ENCODE measurements at regions not wholly inside any gene's neighbourhood (a gene's known extent, or its start where the extent isn't known, plus 50 kb on each side); places are given as distances from the start of the nearest gene placed in this dataset.

- TF ChIP-seq CTCF (IDR thresholded peaks at IDR 0.05): no peak
Measured at GRCh38 chr16:80033783-80034468, 433.4 kb upstream of the MAF start.

GRCh38 chr16:80029761-80030481, 429.4 kb upstream of the MAF start:
- no peak for ATAC-seq
- Histone ChIP-seq H3K36me3 (ENCODE audit: insufficient read depth in 1 of 2, low read depth in 1 of 2) (no peaks in the 10 kb centered on the region), H3K27ac (no peak overlapping the region), H3K4me1 (peaks cover 3% of the 10 kb centered on the region), H3K9me3 (no peaks in the 10 kb centered on the region), H3K27me3 (ENCODE audit: insufficient read depth in 3 of 3, low read length in 2 of 3) (peaks cover 0 to 2% (median 0%) of the 10 kb centered on the region in 3 donors), H3K4me3 (no peak overlapping the region)
- intact Hi-C loops (cut with DNase I): no loop called here
- no peak for DNase-seq
- 87 to 92% (median 88%) methylated on average over 8 of the region's 8 CpGs for WGBS, 3 donors
- no peak for TF ChIP-seq CTCF (IDR thresholded peaks at IDR 0.05)

More at GRCh38 chr16:80033783-80034468, 433.4 kb upstream of the MAF start:
- no peaks in the 10 kb centered on the region for H3K36me3 ChIP-seq (ENCODE audit: insufficient read depth in 1 of 2, low read depth in 1 of 2)
- no peaks in the 10 kb centered on the region for H3K4me1 ChIP-seq
- DNase-seq (no peak), ATAC-seq (no peak)
- intact Hi-C loops (cut with DNase I): no loop called here
- H3K27me3 ChIP-seq (ENCODE audit: insufficient read depth in 3 of 3, low read length in 2 of 3): peaks cover 0 to 2% (median 0%) of the 10 kb centered on the region in 3 donors
- no peak overlapping the region for H3K4me3 ChIP-seq
- WGBS, 3 donors: 91 to 95% (median 95%) methylated on average over 3 of the region's 3 CpGs
- no peaks in the 10 kb centered on the region for H3K9me3 ChIP-seq
- H3K27ac ChIP-seq: no peak overlapping the region

- 78 to 91% (median 82%) methylated on average over 2 of the region's 2 CpGs for WGBS, 3 donors
- H3K27ac ChIP-seq: no peak overlapping the region
- no peak for TF ChIP-seq CTCF (IDR thresholded peaks at IDR 0.05)
- ATAC-seq: no peak
- H3K4me1 ChIP-seq: peaks cover 3% of the 10 kb centered on the region
- peaks cover 0 to 2% (median 0%) of the 10 kb centered on the region in 3 donors for H3K27me3 ChIP-seq (ENCODE audit: insufficient read depth in 3 of 3, low read length in 2 of 3)
- no peak for DNase-seq
- no peak overlapping the region for H3K4me3 ChIP-seq
- intact Hi-C loops (cut with DNase I): no loop called here
- H3K36me3 ChIP-seq (ENCODE audit: insufficient read depth in 1 of 2, low read depth in 1 of 2): no peaks in the 10 kb centered on the region
- no peaks in the 10 kb centered on the region for H3K9me3 ChIP-seq
Measured at GRCh38 chr16:80029381-80029630, 428.8 kb upstream of the MAF start.

- H3K4me1 ChIP-seq: peaks cover 3% of the 10 kb centered on the region
- H3K27me3 ChIP-seq (ENCODE audit: insufficient read depth in 3 of 3, low read length in 2 of 3): peaks cover 0 to 2% (median 0%) of the 10 kb centered on the region in 3 donors
- DNase-seq (no peak), ATAC-seq (no peak)
- no peak for TF ChIP-seq CTCF (IDR thresholded peaks at IDR 0.05)
- no peak overlapping the region for H3K4me3 ChIP-seq
- H3K36me3 ChIP-seq (ENCODE audit: insufficient read depth in 1 of 2, low read depth in 1 of 2): no peaks in the 10 kb centered on the region
- intact Hi-C loops (cut with DNase I): no loop called here
- WGBS, 3 donors: 93 to 97% (median 93%) methylated on average over 5 of the region's 5 CpGs
- no peaks in the 10 kb centered on the region for H3K9me3 ChIP-seq
- H3K27ac ChIP-seq: no peak overlapping the region
Measured at GRCh38 chr16:80028581-80029380, 428.2 kb upstream of the MAF start.
